ENCODE measurements at regions not wholly inside any gene's neighbourhood (a gene's known extent, or its start where the extent isn't known, plus 50 kb on each side); places are given as distances from the start of the nearest gene placed in this dataset.

- no peak for DNase-seq
Observed at GRCh38 chr1:203401199-203401877, 50.4 kb upstream of the FMOD start.

DNA sequence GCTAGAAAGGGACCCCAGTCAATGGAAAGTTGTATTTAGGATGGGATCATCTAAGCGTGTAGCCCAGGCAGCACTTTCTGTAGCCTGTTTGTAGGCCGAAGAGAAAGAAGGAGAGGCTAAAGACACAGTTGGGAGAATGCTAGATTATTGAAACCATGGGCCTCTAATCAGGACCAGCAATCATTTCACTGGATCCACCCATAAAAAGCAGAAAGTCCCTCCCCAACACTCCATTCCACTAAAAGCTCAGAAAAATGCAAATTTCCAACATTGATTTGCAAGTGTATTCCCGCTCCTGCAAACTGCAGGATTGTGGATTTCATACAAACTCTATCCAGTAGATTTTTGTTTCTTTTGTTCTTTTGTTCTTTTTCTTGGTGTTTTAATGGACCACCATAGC lies 51.2 kb upstream of the FMOD start:
- DNase-seq, result no peak

DNA sequence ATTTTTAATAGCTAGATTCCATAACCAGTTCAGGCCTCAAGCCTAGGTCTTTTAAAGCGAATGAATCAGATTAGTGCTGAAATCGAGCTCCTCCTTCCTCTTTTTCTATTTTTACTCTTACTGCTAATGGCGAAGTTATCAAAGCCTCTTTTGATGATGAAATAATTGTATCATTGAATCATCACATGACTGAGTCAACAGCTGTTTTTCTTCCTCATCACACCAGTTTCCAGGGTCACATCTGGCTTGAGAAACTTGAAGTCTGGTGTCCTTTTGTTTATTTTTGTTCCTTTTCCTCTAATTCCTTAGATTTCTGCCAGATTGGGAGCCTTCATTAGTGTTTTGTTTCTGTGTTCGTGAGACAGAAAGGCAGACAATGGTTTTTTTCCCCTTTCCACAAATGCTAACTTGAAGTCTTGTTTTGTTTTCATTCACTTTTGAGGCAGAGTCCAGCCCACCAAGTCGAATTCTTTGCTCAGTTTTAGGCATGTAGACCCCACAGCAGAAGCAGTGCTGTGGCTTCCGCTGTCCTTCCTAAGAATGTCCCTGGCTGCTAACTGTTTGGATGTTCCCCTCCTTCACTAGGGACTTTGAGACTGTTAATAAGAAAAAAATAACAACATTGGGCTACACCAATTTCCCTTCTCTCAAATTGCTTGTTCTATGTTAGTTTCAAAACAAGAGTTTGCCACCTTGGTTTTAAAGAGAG lies 51.9 kb upstream of the FMOD start:
- no peak for DNase-seq

- DNase-seq, result no peak
Observed at GRCh38 chr1:203403586-203403985, 52.7 kb upstream of the FMOD start.

DNA sequence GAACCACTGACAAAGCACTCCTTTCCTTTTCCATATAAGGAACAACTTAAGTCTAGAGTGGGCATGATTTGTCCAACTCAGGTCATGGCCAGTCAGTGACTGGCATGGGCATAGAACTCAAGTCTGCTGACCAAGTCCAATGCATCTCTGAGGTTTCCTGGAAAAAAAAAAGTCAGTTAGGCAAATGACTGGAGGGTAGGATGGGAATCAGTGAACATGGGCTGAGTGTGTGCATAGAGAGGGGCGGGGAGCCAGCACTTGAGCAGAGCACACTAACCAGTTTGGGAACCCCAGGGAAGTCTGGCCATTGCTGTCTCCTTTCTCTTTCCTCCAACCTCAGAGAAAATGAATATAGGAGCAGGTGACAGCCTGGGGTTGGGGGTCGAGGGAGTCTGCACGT lies 53.6 kb upstream of the FMOD start:
- DNase-seq, result no peak

DNA sequence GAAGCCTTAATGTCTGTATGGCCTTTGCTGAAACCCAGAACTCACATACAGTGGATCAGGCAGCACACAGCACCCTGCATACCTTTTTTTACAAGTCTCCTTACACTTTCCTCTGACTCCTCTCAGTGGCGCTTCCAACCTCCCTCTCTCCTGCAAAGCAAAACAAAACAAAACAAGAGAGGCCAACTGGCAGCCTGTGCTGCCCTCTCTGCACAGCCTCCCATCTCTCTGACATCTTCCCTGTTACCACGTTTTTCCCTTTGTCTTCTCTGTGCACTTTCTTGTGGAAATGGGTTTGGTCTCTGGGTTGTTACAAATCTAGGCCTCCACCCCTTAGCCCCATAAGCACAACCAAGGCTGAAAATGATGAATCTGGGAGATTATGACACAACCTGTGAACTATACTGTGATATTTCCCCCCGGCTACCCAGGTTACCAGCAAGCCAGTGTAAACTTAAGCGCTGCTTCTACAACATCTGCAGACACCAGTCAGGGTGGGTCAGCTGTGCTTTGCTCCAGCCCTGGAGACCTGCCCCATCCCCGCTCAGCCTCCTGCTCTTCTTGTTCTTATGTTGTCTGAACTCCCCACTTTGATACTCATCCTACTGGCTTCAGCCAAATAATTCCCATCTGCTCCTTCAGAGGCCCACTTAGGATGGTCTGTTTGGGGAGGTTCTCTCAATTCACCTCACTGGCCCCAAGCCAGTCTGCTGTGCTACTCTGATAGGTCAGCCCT lies 54.9 kb upstream of the FMOD start:
- no peak for DNase-seq

- DNase-seq, result no peak
Observed at GRCh38 chr1:203406446-203407045, 55.6 kb upstream of the FMOD start.

DNA sequence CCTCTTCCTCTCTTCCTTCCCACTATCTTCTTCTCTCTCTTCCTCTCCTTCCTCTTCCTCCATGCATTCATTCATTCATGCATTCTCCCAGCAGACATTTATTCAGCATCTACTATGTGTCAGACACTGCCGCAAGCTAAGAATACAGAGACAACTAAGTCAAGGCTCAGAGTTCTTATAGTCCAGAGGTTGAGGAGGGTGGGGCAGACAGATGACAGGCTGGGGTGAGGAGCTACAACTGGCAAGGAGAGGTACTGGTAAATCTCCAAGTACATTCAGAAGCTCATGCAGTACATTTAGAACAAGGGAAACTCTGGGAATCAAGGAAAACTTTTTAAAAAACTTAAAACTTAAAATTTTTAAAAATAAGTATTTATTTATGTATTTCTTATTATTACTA lies 56.4 kb upstream of the FMOD start:
- DNase-seq, result no peak

DNA sequence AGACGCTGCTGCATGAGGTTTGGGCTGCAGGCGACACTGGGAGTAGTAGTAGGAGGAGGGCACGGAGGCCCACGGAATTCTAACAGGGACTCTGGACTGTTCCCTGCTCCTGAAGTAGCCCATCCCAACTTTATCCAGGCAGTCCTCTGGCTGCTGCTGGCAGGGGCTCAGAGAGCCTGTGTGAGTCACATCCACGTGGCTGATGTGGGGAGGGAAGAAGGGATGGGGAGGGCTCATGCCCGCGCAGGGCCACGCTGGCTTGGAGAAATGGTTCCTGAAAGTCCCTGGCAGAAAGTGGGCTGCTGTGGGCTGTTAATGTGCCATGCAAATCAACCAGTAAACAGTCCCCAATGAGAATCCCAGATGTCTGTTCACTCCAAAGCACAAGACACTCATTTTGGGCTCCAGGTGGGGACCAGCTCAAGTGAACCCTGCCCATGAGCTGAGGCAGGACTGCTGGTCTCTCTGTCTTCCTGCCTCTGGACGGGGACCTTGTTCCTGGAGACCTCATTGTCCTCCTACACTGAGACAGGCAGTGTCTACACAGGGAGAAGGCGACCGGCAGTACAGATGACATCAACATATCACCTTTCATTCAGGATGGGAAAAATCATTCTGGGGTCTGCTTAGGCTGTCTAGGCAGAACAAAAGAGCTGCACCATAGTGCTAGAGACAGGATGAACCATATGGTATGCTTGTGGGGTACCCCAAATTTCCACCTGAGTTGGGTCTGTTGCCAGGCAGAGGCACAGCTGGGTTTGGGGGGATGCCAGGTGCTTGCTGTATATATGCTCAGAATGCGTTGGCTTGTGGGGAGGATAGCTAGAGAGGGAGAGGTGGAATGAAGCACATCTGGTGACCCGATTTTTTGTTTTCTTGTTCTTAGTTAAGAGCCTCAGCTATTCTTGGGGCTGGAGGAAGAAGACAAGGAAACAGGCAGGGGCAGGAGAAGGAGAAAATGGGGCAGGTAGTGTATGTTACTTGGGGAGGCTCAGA lies 57.9 kb upstream of the FMOD start:
- DNase-seq, result peak; percentile 52

DNA sequence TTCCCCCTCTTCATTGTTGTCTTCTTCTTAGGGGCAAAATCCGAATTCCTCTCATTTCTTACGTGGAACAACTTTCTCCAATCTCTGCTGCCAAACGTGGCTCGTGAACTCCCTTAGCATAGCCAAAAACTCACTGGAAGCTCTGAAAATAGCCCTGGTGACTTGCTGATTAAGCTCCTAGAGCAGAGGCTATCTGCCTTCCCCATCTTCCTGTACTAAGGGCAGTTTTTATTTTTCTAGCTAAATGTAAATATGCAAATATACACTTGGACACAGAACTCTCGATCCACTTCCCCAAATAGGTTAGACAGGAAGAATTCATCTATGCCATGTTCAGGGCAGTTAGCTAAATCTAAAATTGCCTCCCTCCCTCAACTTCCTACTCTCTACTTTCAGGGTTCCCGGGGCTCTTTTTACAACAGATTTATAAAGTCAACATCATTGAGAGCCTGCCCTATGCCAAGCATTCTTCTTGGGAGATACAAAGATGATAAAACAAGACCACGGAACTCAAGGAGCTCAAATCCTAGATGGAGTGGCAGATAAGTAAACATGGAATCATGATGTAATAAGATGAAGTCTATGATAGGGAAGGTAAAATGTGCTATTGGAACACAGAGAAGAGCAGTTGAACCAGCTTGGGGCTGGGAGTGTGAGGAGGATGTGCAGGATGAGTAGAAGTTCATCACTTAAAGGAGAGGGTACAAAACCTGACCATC lies 59.4 kb upstream of the FMOD start:
- no peak for DNase-seq

- peak; percentile 23 for DNase-seq
Observed at GRCh38 chr1:203411431-203411830, 60.5 kb upstream of the FMOD start.

DNA sequence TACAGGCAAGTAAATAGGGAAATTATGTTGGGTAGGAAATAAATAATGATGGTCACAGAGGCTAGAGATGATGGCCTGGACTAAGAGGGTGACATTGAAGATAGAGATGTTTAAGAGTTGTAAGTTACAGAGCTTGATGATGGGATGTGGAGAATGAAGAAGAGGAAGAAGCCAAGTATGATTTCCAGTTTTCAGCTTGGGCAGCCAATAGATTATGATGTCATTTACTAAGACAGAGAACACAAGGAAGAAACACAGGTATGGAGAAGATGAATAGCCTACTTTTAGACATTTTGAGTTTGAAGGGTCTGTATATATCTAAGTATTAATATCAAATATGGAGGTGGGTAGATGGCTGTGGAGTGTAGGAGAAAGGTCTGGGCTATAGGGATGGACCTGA lies 56.0 kb upstream of the PRELP start:
- no peak for DNase-seq

GRCh38 chr1:203420263-203420662 lies 55.3 kb upstream of the PRELP start:
- no peak for DNase-seq

DNA sequence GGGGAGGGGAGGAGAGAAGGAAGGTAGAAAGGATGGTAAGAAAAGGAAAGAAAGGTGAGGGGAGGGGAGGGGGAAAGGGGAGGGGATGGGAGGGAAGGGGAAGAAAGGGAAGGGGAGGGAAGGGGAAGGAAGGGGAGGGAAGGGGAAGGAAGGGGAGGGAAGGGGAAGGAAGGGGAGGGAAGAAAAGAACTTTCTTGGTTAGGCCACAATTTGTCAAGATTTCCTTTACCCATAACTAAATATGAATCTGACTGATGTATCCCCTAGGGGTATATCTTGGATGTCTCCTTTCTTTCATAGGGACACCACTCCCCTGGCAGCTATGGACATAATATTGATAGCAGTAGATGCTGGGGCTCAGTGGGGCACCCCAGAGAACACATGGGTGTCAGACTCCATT lies 54.4 kb upstream of the PRELP start:
- no peak for DNase-seq

DNA sequence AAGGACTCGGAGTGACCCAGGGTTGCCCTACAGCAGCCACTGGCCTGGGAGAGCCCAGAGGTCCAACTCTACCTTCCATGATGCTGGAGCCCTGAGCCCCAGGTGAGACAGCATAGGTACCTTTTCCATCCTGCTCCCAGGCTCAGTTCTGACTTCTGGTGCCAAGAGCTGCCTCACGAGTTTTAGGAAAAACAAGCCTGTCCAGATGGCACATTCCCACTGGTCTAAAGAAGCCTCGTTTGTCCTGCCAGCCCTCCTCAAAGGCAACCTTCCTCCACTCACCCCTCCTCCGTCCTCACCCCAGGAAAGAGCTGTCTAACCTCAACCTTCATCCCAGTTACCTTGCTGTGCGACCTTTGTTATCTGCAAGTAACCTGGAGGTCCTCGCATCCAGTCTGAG lies 53.5 kb upstream of the PRELP start:
- no peak for DNase-seq

DNA sequence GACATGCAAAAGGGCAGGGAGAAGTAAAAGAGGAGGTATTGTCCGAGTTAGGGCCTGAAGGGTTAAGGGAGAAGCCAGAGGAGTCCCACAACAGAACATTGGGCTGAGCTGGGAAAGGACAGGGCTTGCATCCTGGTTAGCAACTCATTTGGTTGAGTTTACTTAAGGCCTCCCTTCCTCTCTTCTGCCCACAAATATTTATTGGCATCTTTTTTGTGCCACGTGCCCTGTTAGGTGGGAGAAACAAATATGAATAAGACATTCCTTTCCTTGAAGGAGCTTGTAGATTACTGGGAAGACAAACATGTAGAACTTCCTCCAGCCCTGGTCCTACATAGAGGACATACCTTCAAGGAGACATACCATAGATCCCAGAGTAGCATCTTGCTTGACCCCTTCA lies 53.0 kb upstream of the PRELP start:
- no peak for DNase-seq

- no peak for DNase-seq
Observed at GRCh38 chr1:203424285-203424684, 51.3 kb upstream of the PRELP start.

DNA sequence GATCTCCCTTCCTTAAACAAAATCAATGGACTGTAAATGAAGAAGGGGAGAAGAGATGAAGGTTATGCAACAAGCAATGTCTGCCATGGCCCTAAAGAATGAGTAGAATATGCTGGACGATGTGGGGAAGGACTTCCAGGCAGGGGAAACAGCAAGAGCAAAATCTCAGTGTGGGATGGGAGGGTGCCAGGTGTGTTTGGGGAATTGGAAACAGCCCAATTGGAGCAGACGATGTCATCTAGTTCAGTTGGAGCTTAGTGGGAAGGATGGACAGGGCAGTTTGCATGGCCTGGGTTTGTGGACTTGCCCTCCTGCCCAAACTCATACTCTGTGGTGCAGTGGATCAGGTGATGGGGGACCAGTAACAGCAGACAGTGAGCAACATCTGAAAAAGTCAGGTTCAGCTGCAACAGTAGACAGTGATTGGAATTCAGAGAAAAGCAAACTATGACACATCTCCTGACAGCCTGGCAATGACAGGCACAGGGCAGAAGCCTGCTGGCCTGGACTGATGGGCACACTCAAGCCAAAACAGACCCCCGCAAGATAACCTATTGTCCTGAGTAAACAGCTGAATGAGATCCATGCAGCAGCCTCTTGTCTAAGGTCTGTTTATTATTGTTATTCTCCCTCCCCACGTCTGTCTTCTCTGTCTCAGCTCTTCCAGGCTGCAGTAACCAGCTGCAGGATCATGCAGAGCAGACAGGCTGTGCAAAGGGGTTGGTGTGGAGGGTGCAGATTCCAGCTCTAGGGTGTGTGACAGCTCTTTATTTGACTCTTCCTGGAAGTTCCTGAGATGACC lies 50.5 kb upstream of the PRELP start:
- no peak for DNase-seq

GRCh38 chr1:203425663-203425975 lies 50.0 kb upstream of the PRELP start:
- DNase-seq, result no peak

Measured in CD4-positive, alpha-beta T cell treated with Interleukin-15 for 1 hour (primary cell).